NCI-H2171 treated with DMSO at 0.1 percent for 48 hours (cell line): ENCODE measurements at regions not wholly inside any gene's neighbourhood (a gene's known extent, or its start where the extent isn't known, plus 50 kb on each side); places are given as distances from the start of the nearest gene placed in this dataset.

Experiments used
- DNase-seq: peaks from one replicate; lab custom pipeline; 2025; lab: John Stamatoyannopoulos, UW

GRCh38 chr4:14445882-14446281, 556.4 kb upstream of the CPEB2 start:
- peak; percentile 0 for DNase-seq

GRCh38 chr4:14446311-14446710, 556.0 kb upstream of the CPEB2 start:
- no peak for DNase-seq

DNA sequence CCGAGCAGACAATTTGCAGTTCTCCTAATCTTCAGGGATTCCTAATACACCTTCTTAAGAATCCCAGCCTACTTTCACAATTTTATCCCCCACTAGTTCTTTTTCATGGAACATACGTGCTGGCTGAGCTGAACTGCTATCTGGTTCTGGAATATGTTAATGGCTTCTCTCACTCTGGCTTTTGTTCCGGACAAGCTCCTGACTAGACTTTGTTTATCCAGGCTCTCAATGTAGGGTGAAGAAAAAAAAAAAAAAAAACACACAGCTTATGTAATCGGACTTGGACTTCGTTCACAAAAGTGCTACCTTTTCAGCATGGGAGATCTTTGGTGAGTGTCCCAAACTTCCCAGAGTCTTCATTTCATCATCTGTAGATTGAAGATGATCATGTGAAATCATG, 555.4 kb upstream of the CPEB2 start:
- no peak for DNase-seq

DNA sequence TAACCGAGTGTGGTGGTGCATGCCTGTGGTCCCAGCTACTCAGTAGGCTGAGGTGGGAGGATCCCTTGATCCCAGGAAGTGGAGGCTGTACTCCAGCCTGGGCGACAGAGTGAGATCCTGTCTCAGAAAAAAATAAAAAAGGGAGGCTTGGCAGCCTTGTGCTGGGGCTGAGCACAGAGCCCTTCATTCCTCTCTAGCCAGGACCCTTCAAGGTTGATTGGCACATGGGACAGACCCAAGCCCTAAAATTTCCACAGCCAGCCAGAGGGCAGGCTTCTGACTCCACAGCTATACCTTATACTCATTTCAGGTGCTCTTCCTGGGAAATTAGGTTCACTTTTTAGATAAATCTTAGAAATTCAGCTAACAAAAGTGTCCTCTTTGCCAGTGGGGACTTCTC, 553.0 kb upstream of the CPEB2 start:
- DNase-seq, result no peak

DNA sequence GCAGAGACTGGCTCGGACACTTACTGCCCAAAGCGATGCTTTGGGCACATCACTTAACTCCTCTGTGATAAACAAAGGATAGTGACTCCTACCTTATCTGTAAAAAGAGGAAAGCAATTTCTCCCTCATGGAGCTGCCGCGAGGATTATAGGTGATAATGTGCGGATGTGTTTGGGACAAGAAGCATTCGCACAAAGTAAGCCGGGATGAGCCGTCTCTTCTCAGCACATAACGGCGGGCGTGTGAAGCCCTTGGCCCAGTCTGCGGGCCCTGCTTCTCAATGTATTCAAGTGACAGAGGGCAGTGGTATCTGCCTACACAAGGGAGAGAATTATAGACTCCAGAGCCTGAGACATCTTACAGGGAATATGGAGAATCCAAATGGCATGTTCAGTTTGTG, 550.3 kb upstream of the CPEB2 start:
- DNase-seq, result no peak

DNA sequence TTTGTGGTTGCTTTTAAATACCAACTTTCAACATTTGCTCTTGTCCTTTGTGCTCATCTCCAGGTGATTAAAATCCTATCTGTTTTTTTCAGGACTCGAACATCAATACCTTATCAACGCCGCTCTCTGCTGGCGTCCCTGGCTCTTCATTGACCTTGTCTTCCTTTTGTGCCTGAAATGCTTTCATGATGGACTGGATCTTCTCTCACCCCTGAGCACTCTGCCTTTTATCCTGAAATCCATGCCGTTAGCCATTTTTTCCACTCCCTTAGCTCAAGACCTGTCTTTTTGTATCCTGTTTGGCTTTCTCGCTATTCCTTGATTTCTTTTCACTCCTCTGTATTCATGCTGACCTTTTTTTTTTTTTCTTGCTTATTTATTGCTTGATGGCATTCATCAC, 549.5 kb upstream of the CPEB2 start:
- no peak for DNase-seq

GRCh38 chr4:14458463-14458862, 543.8 kb upstream of the CPEB2 start:
- no peak for DNase-seq

- no peak for DNase-seq
Measured at GRCh38 chr4:14465057-14465456, 537.2 kb upstream of the CPEB2 start.

DNA sequence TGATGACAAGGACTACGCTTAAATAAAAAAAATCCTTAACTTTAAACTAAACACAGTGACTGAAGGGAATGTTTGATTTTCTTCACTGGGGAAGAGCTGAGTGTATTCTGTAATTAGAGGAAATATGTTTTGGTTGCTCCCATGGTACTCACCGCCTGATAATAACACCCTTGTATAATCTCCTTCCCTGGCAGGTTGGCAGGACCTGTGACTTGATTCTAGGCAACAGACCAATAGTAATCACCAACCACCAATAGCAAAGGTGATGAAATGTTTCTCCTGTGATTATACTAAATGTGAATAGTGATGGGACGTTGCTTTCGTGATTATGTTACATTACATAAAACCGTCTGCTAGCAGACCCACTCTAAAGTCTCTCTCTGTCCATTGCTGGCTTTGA, 536.8 kb upstream of the CPEB2 start:
- DNase-seq, result no peak

GRCh38 chr4:14478504-14478903, 523.8 kb upstream of the CPEB2 start:
- DNase-seq, result no peak

GRCh38 chr4:14496408-14496807, 505.9 kb upstream of the CPEB2 start:
- DNase-seq, result no peak

- no peak for DNase-seq
Measured at GRCh38 chr4:14496969-14497368, 505.3 kb upstream of the CPEB2 start.

GRCh38 chr4:14504162-14504561, 498.1 kb upstream of the CPEB2 start:
- no peak for DNase-seq

- no peak for DNase-seq
Measured at GRCh38 chr4:14513471-14513870, 488.8 kb upstream of the CPEB2 start.

DNA sequence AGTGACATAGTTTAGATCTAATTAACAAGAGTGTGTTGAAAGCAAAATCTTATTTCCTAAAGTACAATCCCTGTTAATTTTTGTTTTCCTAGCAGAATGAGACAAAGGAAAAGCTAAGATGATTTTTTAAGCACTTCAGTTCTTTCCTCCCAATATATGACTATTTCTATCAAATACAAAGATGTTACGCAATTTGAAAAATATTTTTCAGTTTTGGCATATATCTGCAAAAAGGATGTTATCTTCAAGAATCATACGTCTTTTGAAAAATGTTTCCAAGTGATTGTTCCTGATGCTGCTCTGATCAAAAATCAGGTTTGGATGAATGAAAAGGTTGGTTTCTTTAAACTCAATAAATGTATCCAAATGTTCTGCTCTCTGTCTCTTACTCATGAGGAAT, 486.7 kb upstream of the CPEB2 start:
- no peak for DNase-seq

- no peak for DNase-seq
Measured at GRCh38 chr4:14518136-14518535, 484.1 kb upstream of the CPEB2 start.

DNA sequence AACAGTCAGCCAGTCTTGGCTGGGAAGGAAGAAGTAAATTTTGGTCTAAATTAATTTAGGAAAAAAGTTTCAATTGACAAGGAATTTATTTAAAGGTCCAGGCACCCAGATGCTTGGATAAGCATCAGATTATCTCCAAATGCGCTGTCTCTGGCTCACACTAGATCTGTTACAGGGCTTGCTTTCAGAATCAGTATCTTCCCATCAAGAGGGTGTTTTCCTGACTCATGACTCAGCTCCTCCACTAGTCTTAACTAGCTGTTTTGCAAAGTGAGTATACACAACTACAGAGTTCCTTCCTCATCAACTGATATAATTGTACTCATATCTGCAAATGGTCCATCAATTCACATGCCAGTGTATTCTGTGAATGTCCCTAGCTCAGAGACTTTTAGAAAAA, 482.1 kb upstream of the CPEB2 start:
- no peak for DNase-seq

DNA sequence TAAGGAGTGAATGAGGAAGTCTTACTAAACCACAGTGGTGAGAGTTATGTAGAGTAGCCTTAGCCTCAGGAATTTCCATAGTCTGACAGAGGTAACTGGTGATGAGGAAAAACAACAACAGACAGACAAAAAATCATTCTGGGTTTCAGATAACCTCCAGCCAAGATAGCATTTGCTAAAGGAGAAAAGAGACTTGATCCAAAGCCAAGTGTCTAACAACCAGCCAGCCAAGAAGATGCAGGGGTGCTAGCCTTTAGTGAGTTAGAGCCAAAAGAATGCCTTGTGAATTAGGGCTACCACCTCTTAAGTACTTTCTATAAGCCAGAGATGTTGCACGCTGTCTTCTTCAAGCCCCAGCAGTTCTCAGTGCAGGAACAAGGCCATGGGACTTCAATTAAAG, 478.0 kb upstream of the CPEB2 start:
- no peak for DNase-seq

GRCh38 chr4:14528918-14529317, 473.4 kb upstream of the CPEB2 start:
- no peak for DNase-seq

DNA sequence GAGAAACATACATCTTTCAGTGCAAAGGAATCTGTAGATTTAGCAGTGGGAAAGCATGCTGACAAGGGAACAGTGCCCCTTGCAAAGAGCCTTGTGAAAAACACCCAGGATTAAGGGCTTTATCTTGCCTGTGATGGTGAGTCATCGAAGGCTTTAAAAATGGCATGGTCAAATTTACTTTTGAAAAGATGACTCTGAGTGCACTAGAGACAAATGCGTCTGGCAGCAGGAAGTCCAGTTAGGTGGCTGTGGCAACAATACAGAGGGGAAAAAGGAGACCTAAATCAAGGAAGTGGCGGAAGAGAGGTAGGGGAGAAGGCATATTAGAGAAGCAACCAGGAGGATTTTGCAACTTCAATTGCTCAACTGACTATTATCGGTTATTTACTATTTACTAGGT, 472.6 kb upstream of the CPEB2 start:
- no peak for DNase-seq

DNA sequence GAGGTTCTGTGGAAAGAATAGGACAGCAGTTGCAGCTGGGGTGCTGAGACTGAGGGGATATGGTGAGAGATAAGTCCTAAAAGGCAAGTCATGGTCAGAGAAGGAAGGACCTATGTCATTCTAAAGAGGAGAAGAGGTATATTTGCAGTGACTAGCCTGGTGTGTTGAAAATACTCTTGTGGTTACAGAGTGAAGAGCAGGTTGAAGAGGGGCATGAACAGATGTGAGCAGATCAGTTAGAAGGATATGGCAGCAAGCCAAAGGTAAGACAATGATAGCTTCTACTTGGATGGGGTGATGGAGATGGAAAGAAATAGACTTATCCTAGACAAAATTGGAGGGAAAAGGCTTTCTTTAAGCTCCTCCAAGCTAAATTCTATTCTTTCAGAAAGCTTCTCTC, 469.8 kb upstream of the CPEB2 start:
- DNase-seq, result peak; percentile 1

DNA sequence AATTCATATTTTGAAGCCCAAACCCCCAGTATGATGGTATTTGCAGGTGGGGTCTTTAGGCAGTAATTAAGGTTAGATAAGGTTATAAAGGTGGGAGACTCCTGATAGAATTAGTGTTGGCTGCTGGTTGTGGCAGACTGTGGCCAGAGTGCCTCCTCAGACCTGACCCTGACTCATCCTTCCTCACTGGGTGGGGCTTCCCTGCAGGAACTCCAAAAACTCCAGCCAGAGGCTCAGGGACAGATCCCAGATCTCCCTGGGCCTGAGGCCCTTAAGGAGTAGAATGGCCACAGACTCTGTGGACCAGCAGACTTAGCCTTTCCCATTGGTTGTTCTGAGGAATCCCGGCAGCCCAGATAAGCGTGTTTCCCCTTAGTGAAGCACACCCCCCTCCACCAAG, 463.0 kb upstream of the CPEB2 start:
- no peak for DNase-seq

- no peak for DNase-seq
Measured at GRCh38 chr4:14545163-14545562, 457.1 kb upstream of the CPEB2 start.

DNA sequence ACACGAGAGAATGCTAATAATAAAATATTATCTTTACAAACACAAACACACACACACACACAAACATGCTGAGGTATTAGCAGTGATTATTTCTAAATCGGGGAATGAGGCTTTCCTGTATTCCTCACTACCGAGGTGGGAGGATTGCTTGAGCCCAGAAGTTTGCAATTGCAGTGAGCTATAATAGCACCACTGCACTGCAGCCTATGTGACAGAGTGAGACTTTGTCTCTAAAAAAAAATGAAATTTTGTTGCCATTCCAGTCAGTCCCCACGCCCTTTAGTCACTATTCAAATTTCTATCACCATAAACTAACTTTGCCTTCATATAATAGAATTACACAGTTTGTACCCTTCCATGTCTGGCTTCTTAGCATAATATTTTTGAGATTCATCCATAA, 456.5 kb upstream of the CPEB2 start:
- no peak for DNase-seq

GRCh38 chr4:14552119-14552518, 450.2 kb upstream of the CPEB2 start:
- no peak for DNase-seq
